GM19455 (cell line): ENCODE measurements at regions not wholly inside any gene's neighbourhood (a gene's known extent, or its start where the extent isn't known, plus 50 kb on each side); places are given as distances from the start of the nearest gene placed in this dataset.
"Not testable (repeated sequence)": the region's sequence is repeated elsewhere in the genome, so short reads cannot be mapped to it uniquely, and the experiment has no call there.

Source experiments
- ATAC-seq: cut with Tn5 transposase; IDR thresholded peaks from one replicate; pipeline ENCODE4 v1.9.1; 2021; ENCODE audit not compliant: unreplicated experiment

GRCh38 chr21:7743940-7744339 is 2777.4 kb upstream of the TPTE start:
- ATAC-seq: not testable (repeated sequence)

- peak; percentile 88 for ATAC-seq
Observed at GRCh38 chr21:7744406-7745099, 2776.8 kb upstream of the TPTE start.

- peak; percentile 57 for ATAC-seq
Observed at GRCh38 chr21:7745100-7745450, 2776.3 kb upstream of the TPTE start.

- not testable (repeated sequence) for ATAC-seq
Observed at GRCh38 chr21:7747964-7748363, 2773.4 kb upstream of the TPTE start.

- not testable (repeated sequence) for ATAC-seq
Observed at GRCh38 chr21:7752611-7753010, 2768.8 kb upstream of the TPTE start.

- ATAC-seq: peak; percentile 94
Observed at GRCh38 chr21:7753380-7753877, 2768.0 kb upstream of the TPTE start.

- ATAC-seq: not testable (repeated sequence)
Observed at GRCh38 chr21:7769985-7770384, 2751.4 kb upstream of the TPTE start.

- ATAC-seq: not testable (repeated sequence)
Observed at GRCh38 chr21:7774219-7774618, 2747.2 kb upstream of the TPTE start.

- ATAC-seq: not testable (repeated sequence)
Observed at GRCh38 chr21:7775327-7775984, 2745.9 kb upstream of the TPTE start.

GRCh38 chr21:7776035-7776434 is 2745.3 kb upstream of the TPTE start:
- not testable (repeated sequence) for ATAC-seq

- not testable (repeated sequence) for ATAC-seq
Observed at GRCh38 chr21:7776622-7777021, 2744.8 kb upstream of the TPTE start.

- ATAC-seq: not testable (repeated sequence)
Observed at GRCh38 chr21:7777289-7777688, 2744.1 kb upstream of the TPTE start.

- not testable (repeated sequence) for ATAC-seq
Observed at GRCh38 chr21:7787427-7788078, 2733.8 kb upstream of the TPTE start.

- ATAC-seq: not testable (repeated sequence)
Observed at GRCh38 chr21:7793797-7794196, 2727.6 kb upstream of the TPTE start.

GRCh38 chr21:7797328-7797727 is 2724.1 kb upstream of the TPTE start:
- ATAC-seq: not testable (repeated sequence)

- not testable (repeated sequence) for ATAC-seq
Observed at GRCh38 chr21:7798446-7798845, 2722.9 kb upstream of the TPTE start.

GRCh38 chr21:7799697-7800096 is 2721.7 kb upstream of the TPTE start:
- ATAC-seq: not testable (repeated sequence)

GRCh38 chr21:7813475-7813874 is 2707.9 kb upstream of the TPTE start:
- ATAC-seq: not testable (repeated sequence)

GRCh38 chr21:7817013-7817412 is 2704.4 kb upstream of the TPTE start:
- ATAC-seq: not testable (repeated sequence)

GRCh38 chr21:7819301-7819700 is 2702.1 kb upstream of the TPTE start:
- ATAC-seq: not testable (repeated sequence)

GRCh38 chr21:7825627-7826026 is 2695.8 kb upstream of the TPTE start:
- ATAC-seq: not testable (repeated sequence)

GRCh38 chr21:7826174-7826573 is 2695.2 kb upstream of the TPTE start:
- ATAC-seq: not testable (repeated sequence)
